Fibroblast of the aortic adventitia (primary cell): ENCODE measurements at regions not wholly inside any gene's neighbourhood (a gene's known extent, or its start where the extent isn't known, plus 50 kb on each side); places are given as distances from the start of the nearest gene placed in this dataset.

ENCODE experiments used
- DNase-seq: peaks from one replicate; pipeline ENCODE4 v3.0.0-alpha.2; 2010; ENCODE audit warnings: low read depth
- H3K4me3 ChIP-seq: 2 replicates; pipeline ENCODE4 v1.5.1; 2011; ENCODE audit warnings: low read depth, mild to moderate bottlenecking, control low read depth, low read length, moderate library complexity
- TF ChIP-seq, protein P1 (sequence below): IDR thresholded peaks from 2 replicates; pipeline ENCODE4 v1.5.1; 2011; ENCODE audit warnings: mild to moderate bottlenecking, low read length, control low read depth, inconsistent platforms; ENCODE audit not compliant: insufficient read depth

DNA sequence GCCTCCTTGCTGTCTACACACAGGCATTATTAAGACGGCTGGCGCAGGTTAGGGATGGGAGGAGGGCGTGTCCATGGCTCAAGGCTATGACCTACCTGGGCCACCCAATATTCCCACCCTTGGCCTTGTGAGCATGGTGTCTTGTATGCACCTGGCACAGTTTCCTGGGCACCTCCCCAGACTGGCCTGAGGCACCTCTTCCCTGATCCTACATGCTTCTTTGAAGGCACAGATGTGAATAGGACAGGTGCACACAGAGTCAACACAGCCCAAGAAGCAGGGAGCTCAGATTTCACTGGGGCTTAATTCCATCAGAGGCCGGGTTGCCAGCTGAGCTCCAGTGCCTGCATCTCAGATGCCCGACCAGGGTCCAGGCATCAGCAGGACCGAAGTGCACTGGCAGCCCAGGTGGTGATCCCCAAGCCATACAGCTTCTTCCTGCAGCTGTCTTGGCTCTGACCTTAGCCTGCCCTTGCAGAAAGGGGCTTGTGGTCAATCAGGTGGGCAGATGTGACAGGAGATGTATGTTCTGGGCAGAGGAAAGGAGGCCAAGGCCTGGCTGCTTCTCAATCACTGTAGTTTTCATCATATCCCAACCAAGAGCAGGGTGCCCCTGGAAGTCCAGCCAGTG, 287.7 kb downstream of the CLIC5 start:
- no peak for DNase-seq
- TF ChIP-seq, protein P1, sequence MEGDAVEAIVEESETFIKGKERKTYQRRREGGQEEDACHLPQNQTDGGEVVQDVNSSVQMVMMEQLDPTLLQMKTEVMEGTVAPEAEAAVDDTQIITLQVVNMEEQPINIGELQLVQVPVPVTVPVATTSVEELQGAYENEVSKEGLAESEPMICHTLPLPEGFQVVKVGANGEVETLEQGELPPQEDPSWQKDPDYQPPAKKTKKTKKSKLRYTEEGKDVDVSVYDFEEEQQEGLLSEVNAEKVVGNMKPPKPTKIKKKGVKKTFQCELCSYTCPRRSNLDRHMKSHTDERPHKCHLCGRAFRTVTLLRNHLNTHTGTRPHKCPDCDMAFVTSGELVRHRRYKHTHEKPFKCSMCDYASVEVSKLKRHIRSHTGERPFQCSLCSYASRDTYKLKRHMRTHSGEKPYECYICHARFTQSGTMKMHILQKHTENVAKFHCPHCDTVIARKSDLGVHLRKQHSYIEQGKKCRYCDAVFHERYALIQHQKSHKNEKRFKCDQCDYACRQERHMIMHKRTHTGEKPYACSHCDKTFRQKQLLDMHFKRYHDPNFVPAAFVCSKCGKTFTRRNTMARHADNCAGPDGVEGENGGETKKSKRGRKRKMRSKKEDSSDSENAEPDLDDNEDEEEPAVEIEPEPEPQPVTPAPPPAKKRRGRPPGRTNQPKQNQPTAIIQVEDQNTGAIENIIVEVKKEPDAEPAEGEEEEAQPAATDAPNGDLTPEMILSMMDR, result no peak
- H3K4me3 ChIP-seq, result no peak overlapping the region

GRCh38 chr6:45727228-45727627, 288.4 kb downstream of the CLIC5 start:
- TF ChIP-seq, protein P1, result no peak
- peak; percentile 53 for DNase-seq

DNA sequence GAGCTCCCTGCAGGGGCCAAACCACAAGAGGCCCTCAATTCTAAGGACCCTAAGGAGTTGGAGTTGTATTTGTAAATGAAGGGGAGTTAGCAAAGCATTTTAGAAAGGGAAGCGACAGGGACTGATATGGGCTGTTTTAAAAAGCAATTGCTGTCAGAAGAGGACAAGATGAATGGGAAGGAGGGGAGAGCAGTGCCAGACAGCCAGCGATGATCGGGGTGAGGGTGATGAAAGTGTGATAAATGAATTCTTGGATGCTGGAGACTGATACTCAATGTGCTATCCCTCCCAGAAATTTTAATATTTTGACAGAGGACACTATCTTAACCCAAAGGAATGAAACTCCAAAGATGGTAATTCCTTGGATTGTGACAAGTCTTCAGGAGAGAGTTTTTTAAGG, 289.2 kb downstream of the CLIC5 start:
- TF ChIP-seq, protein P1, result no peak

More at GRCh38 chr6:45727228-45727627, 288.4 kb downstream of the CLIC5 start:
- H3K4me3 ChIP-seq, result no peak overlapping the region

GRCh38 chr6:45724511-45724910, 291.1 kb downstream of the CLIC5 start:
- peak; percentile 78 for DNase-seq
- TF ChIP-seq, protein P1, result no peak

More for the DNA sequence above, 289.2 kb downstream of the CLIC5 start:
- DNase-seq, result no peak
- no peak overlapping the region for H3K4me3 ChIP-seq

DNA sequence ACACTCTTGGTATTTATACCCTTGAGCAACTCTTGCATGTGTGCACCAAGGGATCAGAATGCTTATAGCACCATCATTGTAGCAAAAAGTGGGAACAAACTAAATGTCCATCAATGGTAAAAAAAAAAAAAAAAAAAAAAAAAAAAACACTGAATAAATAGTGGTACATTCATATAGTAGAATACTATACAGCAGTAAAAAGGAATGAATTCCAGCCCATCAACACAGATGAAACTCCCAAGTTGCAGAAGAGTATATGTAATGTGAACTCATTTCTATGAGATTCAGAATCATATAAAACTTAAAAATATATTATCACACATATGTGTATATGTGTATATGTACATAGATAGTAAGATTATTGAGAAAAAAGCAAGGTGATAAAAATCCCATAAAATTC, 291.6 kb downstream of the CLIC5 start:
- DNase-seq, result no peak
- TF ChIP-seq, protein P1, result no peak
- H3K4me3 ChIP-seq, result no peak overlapping the region

More at GRCh38 chr6:45724511-45724910, 291.1 kb downstream of the CLIC5 start:
- H3K4me3 ChIP-seq, result no peak overlapping the region

DNA sequence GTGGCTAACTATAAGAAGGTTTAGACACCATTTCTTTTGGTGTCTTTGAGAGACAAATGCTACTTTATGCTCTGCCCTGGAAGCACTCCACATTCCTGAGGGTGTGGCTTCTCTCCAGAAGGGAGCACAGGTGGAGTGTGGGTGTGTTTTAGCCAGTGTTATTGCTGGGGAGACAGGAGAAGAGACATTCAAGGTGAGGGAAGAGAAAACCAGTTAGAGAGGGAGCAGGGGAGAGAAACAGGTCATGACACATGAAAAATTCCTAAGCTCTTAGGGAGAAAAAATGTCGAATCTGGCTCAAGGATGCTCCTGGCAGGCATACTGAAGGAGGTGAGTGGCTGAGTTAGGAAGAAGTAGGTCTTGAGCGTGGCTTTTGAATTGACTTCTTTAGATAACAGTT, 292.8 kb downstream of the CLIC5 start:
- no peak for DNase-seq
- H3K4me3 ChIP-seq, result no peak overlapping the region
- TF ChIP-seq, protein P1, result no peak

DNA sequence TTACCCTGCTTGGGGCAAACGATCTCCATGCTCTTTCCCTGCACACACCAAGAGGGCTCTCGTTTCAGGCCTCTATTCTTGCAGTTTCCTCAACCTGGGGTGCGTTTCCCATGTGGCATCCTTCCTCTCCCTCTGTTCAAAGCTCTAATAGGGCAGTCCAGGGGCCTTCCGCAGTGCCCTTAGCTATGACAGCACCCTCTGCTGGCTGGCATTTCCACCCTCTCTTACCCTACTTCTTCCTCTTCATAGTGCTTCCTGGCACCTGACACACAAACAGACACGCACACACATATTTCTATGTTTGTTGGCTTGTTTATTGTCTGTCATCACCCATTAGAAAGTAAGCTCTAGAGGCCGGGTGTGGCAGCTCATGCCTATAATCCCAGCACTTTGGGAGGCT, 294.0 kb downstream of the CLIC5 start:
- TF ChIP-seq, protein P1, result no peak
- no peak for DNase-seq
- no peak overlapping the region for H3K4me3 ChIP-seq
